CD4-positive, alpha-beta T cell treated with Interleukin-21 for 1 hour (primary cell): ENCODE measurements at regions not wholly inside any gene's neighbourhood (a gene's known extent, or its start where the extent isn't known, plus 50 kb on each side); places are given as distances from the start of the nearest gene placed in this dataset.
A peak's percentile ranks its signal among the peaks of the same experiment; 100 is the strongest.
"Not testable (repeated sequence)": the region's sequence is repeated elsewhere in the genome, so short reads cannot be mapped to it uniquely, and the experiment has no call there.

Experiments
- DNase-seq: peaks from one replicate; pipeline ENCODE4 v3.0.0-alpha.2; 2020

GRCh38 chr5:89315286-89316100 lies 432.5 kb upstream of the MEF2C start:
- no peak for DNase-seq

GRCh38 chr5:89313804-89314588 lies 431.0 kb upstream of the MEF2C start:
- DNase-seq = no peak

GRCh38 chr5:89313044-89313443 lies 430.1 kb upstream of the MEF2C start:
- no peak for DNase-seq

GRCh38 chr5:89309268-89309667 lies 426.3 kb upstream of the MEF2C start:
- no peak for DNase-seq

- DNase-seq = no peak
Observed at GRCh38 chr5:89308606-89309040, 425.6 kb upstream of the MEF2C start.

GRCh38 chr5:89307972-89308371 lies 425.0 kb upstream of the MEF2C start:
- no peak for DNase-seq

GRCh38 chr5:89307141-89307540 lies 424.2 kb upstream of the MEF2C start:
- not testable (repeated sequence) for DNase-seq

GRCh38 chr5:89303033-89303480 lies 420.1 kb upstream of the MEF2C start:
- DNase-seq = peak; percentile 5

GRCh38 chr5:89302102-89302891 lies 419.3 kb upstream of the MEF2C start:
- no peak for DNase-seq

- DNase-seq = no peak
Observed at GRCh38 chr5:89301321-89302025, 418.5 kb upstream of the MEF2C start.

- DNase-seq = no peak
Observed at GRCh38 chr5:89300426-89300970, 417.5 kb upstream of the MEF2C start.

- DNase-seq = no peak
Observed at GRCh38 chr5:89299998-89300397, 417.0 kb upstream of the MEF2C start.

GRCh38 chr5:89297066-89297465 lies 414.1 kb upstream of the MEF2C start:
- no peak for DNase-seq

GRCh38 chr5:89293810-89294209 lies 410.8 kb upstream of the MEF2C start:
- no peak for DNase-seq

- no peak for DNase-seq
Observed at GRCh38 chr5:89292487-89292886, 409.5 kb upstream of the MEF2C start.

GRCh38 chr5:89289604-89290003 lies 406.6 kb upstream of the MEF2C start:
- no peak for DNase-seq

- DNase-seq = no peak
Observed at GRCh38 chr5:89287964-89288363, 405.0 kb upstream of the MEF2C start.

- DNase-seq = no peak
Observed at GRCh38 chr5:89286320-89286719, 403.3 kb upstream of the MEF2C start.

GRCh38 chr5:89283728-89284493 lies 400.9 kb upstream of the MEF2C start:
- no peak for DNase-seq

GRCh38 chr5:89282554-89283510 lies 399.8 kb upstream of the MEF2C start:
- no peak for DNase-seq
